ENCODE measurements at regions not wholly inside any gene's neighbourhood (a gene's known extent, or its start where the extent isn't known, plus 50 kb on each side); places are given as distances from the start of the nearest gene placed in this dataset.

DNA sequence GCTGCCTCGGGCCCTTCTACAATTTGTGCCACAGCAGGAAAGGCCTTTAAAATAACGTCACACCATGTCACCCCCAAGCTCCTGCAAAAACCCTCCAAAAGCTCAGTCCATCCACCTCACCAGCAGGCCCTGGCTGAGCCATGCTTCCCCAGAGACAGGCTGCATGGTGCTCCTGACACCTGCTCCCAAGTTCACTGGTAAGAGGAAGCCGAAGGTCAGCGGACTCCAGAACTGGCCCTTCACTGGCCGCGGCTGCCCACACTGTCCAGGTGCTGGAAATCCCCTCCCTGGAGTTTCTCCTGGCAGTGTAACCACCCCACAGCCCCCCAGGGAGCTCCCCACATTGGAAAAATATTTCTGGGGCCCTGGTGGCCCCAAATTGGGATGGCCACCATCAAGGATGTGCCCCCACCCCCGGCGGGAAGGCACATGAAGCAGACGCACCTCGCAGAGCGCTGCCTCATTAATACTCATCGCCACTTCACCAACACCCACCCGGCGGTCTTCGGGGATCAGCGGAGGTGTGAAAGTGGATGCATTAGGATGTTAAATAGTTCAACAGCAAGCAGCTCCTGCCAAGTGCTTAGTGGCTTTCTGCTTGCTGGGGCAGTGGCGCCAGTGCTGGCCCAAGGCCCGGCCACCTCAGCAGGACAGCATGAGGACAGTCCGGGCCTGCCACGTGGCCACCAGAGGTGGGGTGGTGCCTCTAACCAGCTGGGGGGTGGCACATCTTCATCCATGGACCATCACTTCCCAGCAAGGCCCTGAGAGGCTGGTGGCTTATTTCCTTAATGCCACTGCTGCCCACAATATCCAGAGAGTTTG is 146.1 kb upstream of the IQSEC1 start:
- no peak overlapping the region for H3K4me3 ChIP-seq
- H3K4me1 ChIP-seq: no peaks in the 10 kb centered on the region
- H3K36me3 ChIP-seq: no peaks in the 10 kb centered on the region
- TF ChIP-seq POLR2AphosphoS5 (IDR thresholded peaks at IDR 0.05) (no peak), POLR2A (IDR thresholded peaks at IDR 0.05) (no peak), EP300 (IDR thresholded peaks at IDR 0.05) (no peak)
- TF ChIP-seq, protein P1, sequence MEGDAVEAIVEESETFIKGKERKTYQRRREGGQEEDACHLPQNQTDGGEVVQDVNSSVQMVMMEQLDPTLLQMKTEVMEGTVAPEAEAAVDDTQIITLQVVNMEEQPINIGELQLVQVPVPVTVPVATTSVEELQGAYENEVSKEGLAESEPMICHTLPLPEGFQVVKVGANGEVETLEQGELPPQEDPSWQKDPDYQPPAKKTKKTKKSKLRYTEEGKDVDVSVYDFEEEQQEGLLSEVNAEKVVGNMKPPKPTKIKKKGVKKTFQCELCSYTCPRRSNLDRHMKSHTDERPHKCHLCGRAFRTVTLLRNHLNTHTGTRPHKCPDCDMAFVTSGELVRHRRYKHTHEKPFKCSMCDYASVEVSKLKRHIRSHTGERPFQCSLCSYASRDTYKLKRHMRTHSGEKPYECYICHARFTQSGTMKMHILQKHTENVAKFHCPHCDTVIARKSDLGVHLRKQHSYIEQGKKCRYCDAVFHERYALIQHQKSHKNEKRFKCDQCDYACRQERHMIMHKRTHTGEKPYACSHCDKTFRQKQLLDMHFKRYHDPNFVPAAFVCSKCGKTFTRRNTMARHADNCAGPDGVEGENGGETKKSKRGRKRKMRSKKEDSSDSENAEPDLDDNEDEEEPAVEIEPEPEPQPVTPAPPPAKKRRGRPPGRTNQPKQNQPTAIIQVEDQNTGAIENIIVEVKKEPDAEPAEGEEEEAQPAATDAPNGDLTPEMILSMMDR (IDR thresholded peaks at IDR 0.05): no peak
- ATAC-seq: no peak
- H3K27me3 ChIP-seq: peaks cover 13% of the 10 kb centered on the region
- WGBS, 2 donors (ENCODE audit: low coverage in 1 of 2): 89% methylated on average over 11 of the region's 20 CpGs; no CpG with 5 or more reads in 1 of the 2 donors
- H3K9me3 ChIP-seq: no peaks in the 10 kb centered on the region
- H3K27ac ChIP-seq: no peak overlapping the region

DNA sequence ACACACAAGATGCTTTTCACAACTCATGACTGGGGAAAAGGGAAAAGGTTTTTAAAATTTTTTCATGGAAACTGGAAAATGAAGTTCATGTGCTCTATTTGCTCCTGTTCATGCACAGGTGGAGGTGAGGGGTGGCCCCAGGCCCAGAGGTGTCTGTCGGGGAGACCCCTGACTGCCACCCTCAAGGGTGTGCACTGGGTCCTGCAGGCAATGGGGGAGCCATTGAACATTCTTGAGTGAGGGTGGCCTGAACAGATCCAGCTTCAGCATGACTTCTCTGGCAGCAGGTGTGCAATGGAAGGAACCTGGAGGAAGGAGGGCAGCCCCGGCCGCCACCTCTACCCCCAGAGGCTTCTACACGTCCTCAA is 145.3 kb upstream of the IQSEC1 start:
- Histone ChIP-seq H3K9me3 (no peaks in the 10 kb centered on the region), H3K36me3 (no peaks in the 10 kb centered on the region), H3K27ac (no peak overlapping the region), H3K4me3 (no peak overlapping the region), H3K4me1 (no peaks in the 10 kb centered on the region), H3K27me3 (peaks cover 19% of the 10 kb centered on the region)
- 86 to 94% methylated on average over 1 to 3 of the region's 4 CpGs for WGBS, 2 donors (ENCODE audit: low coverage in 1 of 2)
- TF ChIP-seq, protein P1 (IDR thresholded peaks at IDR 0.05): no peak
- no peak for TF ChIP-seq EP300 (IDR thresholded peaks at IDR 0.05)
- no peak for TF ChIP-seq POLR2A (IDR thresholded peaks at IDR 0.05)
- TF ChIP-seq POLR2AphosphoS5 (IDR thresholded peaks at IDR 0.05): no peak
- ATAC-seq: no peak

DNA sequence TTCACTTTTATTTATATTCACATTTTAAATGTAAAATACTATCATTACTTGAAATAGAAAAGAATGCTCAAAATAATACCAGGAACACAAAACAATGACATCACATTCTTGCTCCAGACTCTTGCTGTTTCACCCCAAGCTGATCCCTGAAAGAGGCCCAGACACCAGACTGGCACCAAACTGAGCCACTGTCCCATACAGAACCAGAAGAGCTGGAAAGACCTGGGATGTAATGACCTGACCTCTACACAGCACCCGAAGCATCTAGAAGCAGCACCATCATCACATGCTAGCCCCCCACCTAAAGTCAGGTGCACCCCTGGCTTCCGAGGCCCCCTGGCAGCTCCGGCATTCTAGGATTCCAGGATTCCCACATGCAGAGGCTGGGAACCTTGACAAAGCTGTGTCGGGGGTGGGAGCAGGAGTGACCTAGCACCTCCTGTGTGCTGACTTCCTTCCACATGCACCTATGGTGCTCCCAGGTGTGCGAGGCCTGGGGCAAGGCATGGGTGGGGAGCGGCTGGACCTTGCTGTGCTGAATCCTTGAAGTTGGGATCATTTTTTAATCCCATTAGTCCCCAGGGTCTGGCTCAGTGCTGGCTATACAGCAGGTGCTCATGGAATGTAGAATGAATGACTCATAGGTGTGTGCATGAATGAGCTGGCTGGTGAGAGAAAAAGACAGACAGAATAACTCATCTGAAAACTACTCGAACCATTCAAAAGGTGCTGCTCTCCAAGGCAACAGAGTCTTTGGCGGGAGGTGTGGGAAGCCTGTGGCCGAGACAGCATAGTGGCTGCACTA is 144.7 kb upstream of the IQSEC1 start:
- H3K27ac ChIP-seq: no peak overlapping the region
- H3K4me1 ChIP-seq: no peaks in the 10 kb centered on the region
- ATAC-seq: no peak
- no peaks in the 10 kb centered on the region for H3K36me3 ChIP-seq
- TF ChIP-seq, protein P1 (IDR thresholded peaks at IDR 0.05): no peak
- TF ChIP-seq EP300 (IDR thresholded peaks at IDR 0.05) (no peak), POLR2AphosphoS5 (IDR thresholded peaks at IDR 0.05) (no peak), POLR2A (IDR thresholded peaks at IDR 0.05) (no peak)
- peaks cover 19% of the 10 kb centered on the region for H3K27me3 ChIP-seq
- H3K9me3 ChIP-seq: no peaks in the 10 kb centered on the region
- WGBS, 2 donors (ENCODE audit: low coverage in 1 of 2): 80 to 83% methylated on average over 1 to 6 of the region's 9 CpGs
- H3K4me3 ChIP-seq: no peak overlapping the region

DNA sequence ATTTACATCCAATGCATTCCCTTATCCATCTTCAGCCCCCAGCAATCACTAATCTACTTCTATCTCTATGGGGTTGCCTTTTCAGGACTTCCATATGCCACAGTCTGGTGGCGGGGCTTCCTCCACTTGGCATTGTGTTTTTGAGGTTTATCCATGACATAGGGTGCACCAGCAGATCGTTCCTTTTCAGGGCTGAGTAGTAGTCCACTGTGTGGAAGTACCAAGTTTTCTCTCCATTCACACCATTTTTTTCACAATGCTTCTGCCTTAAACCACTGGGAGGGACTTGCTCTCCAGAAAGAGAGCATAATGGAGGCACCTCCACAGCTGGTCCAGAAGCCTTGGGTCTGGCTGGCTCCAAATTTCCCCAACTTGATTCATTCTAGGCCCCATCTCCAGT is 144.0 kb upstream of the IQSEC1 start:
- H3K27ac ChIP-seq: no peak overlapping the region
- no peak for ATAC-seq
- no peaks in the 10 kb centered on the region for H3K36me3 ChIP-seq
- H3K9me3 ChIP-seq: no peaks in the 10 kb centered on the region
- WGBS, 2 donors (ENCODE audit: low coverage in 1 of 2): 85 to 100% methylated on average over 1 to 2 of the region's 2 CpGs
- peaks cover 19% of the 10 kb centered on the region for H3K27me3 ChIP-seq
- TF ChIP-seq, protein P1 (IDR thresholded peaks at IDR 0.05): no peak
- TF ChIP-seq POLR2A (IDR thresholded peaks at IDR 0.05): no peak
- TF ChIP-seq POLR2AphosphoS5 (IDR thresholded peaks at IDR 0.05): no peak
- TF ChIP-seq EP300 (IDR thresholded peaks at IDR 0.05): no peak
- H3K4me1 ChIP-seq: no peaks in the 10 kb centered on the region
- H3K4me3 ChIP-seq: no peak overlapping the region

Data from gastroesophageal sphincter (tissue), 4 donors.